ENCODE measurements at regions not wholly inside any gene's neighbourhood (a gene's known extent, or its start where the extent isn't known, plus 50 kb on each side); places are given as distances from the start of the nearest gene placed in this dataset.
A peak's percentile ranks its signal among the peaks of the same experiment; 100 is the strongest.
"Not testable (repeated sequence)": the region's sequence is repeated elsewhere in the genome, so short reads cannot be mapped to it uniquely, and the experiment has no call there.

DNA sequence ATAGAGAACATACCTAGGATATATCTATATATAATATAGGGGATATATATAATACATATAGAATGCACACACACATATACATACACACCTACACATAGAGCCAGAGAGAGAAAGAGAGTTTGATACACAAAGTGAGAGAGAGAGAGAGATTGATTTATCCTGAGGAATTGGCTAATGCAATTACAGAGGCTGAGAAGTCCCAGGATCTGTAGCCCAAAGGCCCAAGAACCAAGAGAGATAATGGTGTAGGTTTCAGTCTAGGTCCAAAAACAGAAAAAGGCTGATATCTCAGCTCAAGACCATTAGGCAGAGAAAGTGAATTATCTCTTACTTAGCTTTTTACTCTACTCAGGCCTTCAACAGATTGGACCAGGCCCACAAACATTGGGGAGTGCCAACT lies 715.0 kb upstream of the LCORL start:
- no peak for DNase-seq (ENCODE audit: low read depth)

GRCh38 chr4:18735740-18736268 lies 714.2 kb upstream of the LCORL start:
- DNase-seq (ENCODE audit: low read depth) = no peak

GRCh38 chr4:18734405-18734804 lies 712.9 kb upstream of the LCORL start:
- no peak for DNase-seq (ENCODE audit: low read depth)

- DNase-seq (ENCODE audit: low read depth) = no peak
Measured at GRCh38 chr4:18733961-18734360, 712.4 kb upstream of the LCORL start.

DNA sequence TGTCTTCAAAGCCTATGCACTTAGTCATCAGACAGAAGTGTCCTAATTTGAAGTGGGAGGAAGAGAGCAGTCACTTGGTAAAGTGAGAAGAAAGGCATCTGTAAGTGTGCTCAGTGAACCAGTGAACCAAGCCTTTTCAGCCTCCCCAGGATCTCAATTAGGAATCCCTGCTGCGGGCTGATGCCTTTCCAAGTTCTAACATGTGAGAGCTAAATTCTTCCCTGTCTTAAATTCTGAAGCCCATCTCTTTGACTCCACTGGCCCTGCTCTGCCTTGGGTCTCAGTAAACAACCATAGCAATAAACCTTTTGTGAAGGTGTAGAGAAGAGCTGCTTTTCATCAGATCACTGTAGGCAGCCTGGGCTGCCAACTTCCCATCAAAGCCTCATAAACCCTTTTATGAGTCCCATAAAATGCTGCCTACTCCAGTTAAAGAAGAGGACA lies 701.2 kb upstream of the LCORL start:
- DNase-seq (ENCODE audit: low read depth) = no peak

DNA sequence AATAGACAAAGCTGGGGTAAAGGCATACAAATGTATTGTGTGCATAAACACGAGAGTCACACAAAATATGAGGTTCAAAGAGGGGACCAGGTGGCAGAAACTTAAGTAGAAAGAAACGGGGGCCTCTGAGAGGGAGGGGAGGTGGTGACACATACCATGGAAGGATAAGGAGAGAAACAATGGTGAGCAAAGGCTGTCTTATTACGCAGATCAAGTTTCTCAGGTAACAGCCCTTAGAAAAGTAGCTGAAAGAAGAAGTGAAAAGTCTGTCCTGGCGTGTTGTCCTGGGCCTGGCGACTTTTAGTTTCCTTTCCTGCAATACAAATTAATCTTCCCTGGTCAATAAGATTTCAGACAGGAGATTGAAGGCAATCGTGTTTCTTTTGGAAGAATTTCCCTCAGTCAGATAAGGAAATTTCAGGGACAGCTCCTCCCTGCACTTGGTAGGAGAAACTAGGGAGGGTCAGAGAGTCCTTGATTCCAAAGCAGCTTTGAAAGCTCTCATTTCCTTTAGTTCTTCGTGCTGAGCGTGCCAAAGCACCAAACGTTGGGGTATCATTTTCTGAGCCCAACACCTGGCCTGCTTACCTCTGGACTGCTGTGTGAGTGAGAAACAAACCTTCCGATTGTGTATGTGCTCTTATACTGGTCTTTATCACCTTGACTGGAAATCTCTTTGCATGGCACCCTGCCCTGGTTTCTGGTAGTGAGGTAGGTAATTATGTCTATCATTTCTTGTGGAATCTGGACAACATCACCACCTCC lies 676.7 kb upstream of the LCORL start:
- no peak for DNase-seq (ENCODE audit: low read depth)

- no peak for DNase-seq (ENCODE audit: low read depth)
Measured at GRCh38 chr4:18695733-18696527, 674.4 kb upstream of the LCORL start.

- DNase-seq (ENCODE audit: low read depth) = no peak
Measured at GRCh38 chr4:18691431-18692200, 670.1 kb upstream of the LCORL start.

- DNase-seq (ENCODE audit: low read depth) = no peak
Measured at GRCh38 chr4:18690291-18690955, 668.9 kb upstream of the LCORL start.

DNA sequence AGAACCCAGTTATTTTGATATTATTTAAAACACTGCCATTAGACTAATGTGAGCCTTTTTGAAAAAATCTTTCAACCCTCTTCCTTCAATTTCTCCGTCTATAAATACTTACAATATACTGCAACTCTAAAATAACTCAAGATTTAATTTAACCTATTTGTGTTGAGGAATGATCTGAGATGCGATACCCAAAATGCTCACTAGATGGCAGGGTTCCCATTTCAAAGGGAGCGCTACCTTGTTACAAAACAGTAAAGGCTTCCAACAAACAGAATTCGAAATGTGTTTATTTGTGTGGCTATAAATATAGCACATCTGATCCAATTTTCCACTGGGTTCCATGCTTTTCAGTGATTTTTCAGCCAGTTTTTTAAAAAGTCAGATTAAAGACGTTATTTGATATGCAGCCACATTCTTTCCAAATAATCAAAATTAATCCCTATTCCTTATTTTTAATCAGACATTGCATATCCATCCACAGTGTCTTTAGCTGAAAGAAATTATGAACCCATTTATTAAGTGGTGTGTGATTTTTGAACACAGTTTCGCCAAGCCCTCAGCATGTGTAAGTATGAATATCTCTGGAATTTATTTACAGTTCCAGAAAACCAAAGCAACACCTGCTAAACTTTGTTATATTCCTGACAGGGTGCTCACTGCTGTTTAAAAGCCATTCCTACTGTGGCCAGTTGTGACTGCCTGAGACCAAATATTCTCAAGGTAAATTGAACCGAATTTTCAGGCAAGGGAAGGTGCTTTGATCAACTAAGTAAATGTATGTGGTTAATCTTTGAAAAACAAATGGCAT lies 668.0 kb upstream of the LCORL start:
- DNase-seq (ENCODE audit: low read depth) = peak; percentile 69

GRCh38 chr4:18688351-18688750 lies 666.8 kb upstream of the LCORL start:
- DNase-seq (ENCODE audit: low read depth) = not testable (repeated sequence)

GRCh38 chr4:18686338-18687037 lies 664.9 kb upstream of the LCORL start:
- peak; percentile 36 for DNase-seq (ENCODE audit: low read depth)

DNA sequence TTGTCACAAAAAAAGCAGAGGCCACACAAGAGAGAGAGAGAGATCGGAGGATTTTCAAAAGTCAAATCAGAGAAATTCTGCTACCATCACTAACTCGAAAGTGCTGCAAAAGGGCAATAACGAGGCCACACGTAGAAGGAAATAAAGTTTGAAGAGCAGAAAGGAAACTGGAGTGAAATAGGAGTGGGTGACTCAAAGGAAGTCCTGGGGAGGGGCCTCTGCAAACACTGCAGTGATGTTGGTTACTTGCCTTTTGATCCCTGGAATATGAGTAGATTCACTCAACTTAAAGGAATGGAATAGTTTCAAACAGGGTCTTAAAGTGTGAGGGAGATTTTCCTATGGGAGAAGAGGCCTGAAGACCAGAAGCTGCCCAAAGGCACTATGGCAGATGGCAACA lies 663.4 kb upstream of the LCORL start:
- peak; percentile 10 for DNase-seq (ENCODE audit: low read depth)

- no peak for DNase-seq (ENCODE audit: low read depth)
Measured at GRCh38 chr4:18676526-18676915, 655.0 kb upstream of the LCORL start.

DNA sequence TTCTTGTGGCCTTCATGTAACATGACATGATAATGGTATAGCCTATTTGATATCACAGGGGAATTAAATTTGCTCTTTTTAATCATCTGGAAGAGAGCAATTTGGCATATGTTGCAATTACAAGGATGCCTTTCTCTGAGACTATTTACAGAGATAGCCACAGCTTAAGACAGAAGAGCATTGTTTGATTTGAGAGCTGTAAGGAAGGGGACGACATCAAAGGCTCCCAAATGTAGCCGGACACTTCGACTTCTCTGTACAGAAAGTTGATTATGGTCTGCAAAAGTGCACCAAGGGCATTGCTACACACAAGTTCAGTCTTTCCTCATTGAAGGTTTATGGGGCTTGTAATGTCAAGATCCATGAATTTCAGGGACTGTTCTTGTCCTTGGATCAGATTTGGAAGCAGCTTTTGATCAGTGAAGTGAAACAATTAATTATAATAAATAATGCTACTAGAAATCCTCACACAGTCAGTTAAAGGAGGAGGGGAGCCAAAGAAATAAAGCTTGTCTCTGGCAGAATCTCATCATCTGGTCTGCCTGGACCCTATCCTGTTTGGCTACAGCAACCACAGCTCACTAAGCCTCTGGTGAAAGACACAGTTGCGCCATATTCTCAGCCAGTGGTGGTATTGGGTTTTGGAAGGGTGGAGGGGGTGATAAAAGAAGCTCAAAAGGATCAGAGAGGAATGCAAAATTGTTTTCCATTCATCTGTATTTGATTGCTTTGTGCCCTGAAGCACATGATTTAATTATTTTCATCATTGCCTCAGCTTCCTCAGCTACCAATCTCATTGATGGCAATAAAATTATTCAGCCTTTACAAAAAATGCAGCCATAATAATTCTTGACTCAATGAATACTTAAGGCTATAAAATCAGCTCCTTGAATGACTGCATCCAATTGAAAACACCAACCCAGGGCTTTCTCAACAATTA lies 654.3 kb upstream of the LCORL start:
- no peak for DNase-seq (ENCODE audit: low read depth)

- no peak for DNase-seq (ENCODE audit: low read depth)
Measured at GRCh38 chr4:18670034-18670433, 648.5 kb upstream of the LCORL start.

- no peak for DNase-seq (ENCODE audit: low read depth)
Measured at GRCh38 chr4:18669390-18669789, 647.8 kb upstream of the LCORL start.

DNA sequence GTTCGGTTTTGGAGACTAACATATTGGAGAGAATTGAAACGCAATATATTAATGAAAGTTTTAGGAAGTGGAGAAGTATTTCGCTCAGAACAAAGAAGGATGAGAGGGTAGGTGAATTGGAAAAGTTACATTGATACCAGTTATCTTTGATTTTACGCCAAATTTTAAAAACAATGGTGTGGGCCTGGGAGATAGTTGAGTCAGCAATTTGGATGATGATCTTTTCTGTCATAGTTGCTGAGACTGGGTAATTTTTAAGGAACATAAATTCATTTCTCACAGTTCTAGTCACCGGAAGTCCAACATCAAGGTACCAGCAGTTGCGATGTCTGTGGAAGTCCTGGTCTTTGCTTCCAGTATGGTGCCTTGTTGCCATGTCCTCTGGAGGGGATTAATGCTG lies 644.8 kb upstream of the LCORL start:
- no peak for DNase-seq (ENCODE audit: low read depth)

DNA sequence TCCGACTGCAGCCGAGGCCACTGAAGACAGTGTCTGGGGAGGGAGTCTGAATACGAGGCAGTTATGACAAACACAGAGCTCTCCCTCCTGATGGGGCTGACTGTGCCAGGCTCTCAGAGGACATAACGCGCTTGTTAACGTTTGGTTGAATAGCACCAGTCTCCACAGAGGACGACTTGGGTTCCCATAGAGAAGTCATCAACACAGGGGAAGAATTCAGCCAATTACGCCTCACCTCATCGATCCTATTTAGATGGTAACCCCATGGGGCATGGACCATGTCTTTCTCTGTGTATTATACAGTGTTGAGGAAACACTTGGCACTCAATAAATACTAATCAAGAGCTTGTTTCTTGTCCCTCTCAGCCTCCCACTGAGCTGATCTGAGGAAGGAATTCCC lies 642.6 kb upstream of the LCORL start:
- no peak for DNase-seq (ENCODE audit: low read depth)

Measured in iris pigment epithelial cell (primary cell).